ENCODE measurements at regions not wholly inside any gene's neighbourhood (a gene's known extent, or its start where the extent isn't known, plus 50 kb on each side); places are given as distances from the start of the nearest gene placed in this dataset.

GRCh38 chr6:1027109-1027794 is 284.6 kb upstream of the FOXQ1 start:
- FAIRE-seq (no peak), DNase-seq (ENCODE audit: insufficient read length, low spot score) (no peak)
- TF ChIP-seq CTCF (IDR thresholded peaks at IDR 0.05; ENCODE audit: insufficient read depth, missing control alignments): no peak

GRCh38 chr6:1025821-1026220 is 286.1 kb upstream of the FOXQ1 start:
- DNase-seq (ENCODE audit: insufficient read length, low spot score) (no peak), FAIRE-seq (no peak)
- no peak for TF ChIP-seq CTCF (IDR thresholded peaks at IDR 0.05; ENCODE audit: insufficient read depth, missing control alignments)

- DNase-seq (ENCODE audit: insufficient read length, low spot score) (no peak), FAIRE-seq (no peak)
- no peak for TF ChIP-seq CTCF (IDR thresholded peaks at IDR 0.05; ENCODE audit: insufficient read depth, missing control alignments)
Observed at GRCh38 chr6:1024587-1024986, 287.3 kb upstream of the FOXQ1 start.

GRCh38 chr6:1024161-1024560 is 287.7 kb upstream of the FOXQ1 start:
- FAIRE-seq (no peak), DNase-seq (ENCODE audit: insufficient read length, low spot score) (no peak)
- no peak for TF ChIP-seq CTCF (IDR thresholded peaks at IDR 0.05; ENCODE audit: insufficient read depth, missing control alignments)

- no peak for TF ChIP-seq CTCF (IDR thresholded peaks at IDR 0.05; ENCODE audit: insufficient read depth, missing control alignments)
- DNase-seq (ENCODE audit: insufficient read length, low spot score): no peak
- FAIRE-seq: no peak
Observed at GRCh38 chr6:1023229-1023628, 288.7 kb upstream of the FOXQ1 start.

GRCh38 chr6:1022719-1023118 is 289.2 kb upstream of the FOXQ1 start:
- DNase-seq (ENCODE audit: insufficient read length, low spot score) (no peak), FAIRE-seq (no peak)
- no peak for TF ChIP-seq CTCF (IDR thresholded peaks at IDR 0.05; ENCODE audit: insufficient read depth, missing control alignments)

- TF ChIP-seq CTCF (IDR thresholded peaks at IDR 0.05; ENCODE audit: insufficient read depth, missing control alignments): no peak
- DNase-seq (ENCODE audit: insufficient read length, low spot score) (no peak), FAIRE-seq (no peak)
Observed at GRCh38 chr6:1020837-1021236, 291.1 kb upstream of the FOXQ1 start.
